ENCODE measurements at regions not wholly inside any gene's neighbourhood (a gene's known extent, or its start where the extent isn't known, plus 50 kb on each side); places are given as distances from the start of the nearest gene placed in this dataset.

- DNase-seq (ENCODE audit: low spot score): no peak
Observed at GRCh38 chr18:56121669-56122068, 516.7 kb downstream of the TXNL1 start.

GRCh38 chr18:56120782-56121181 lies 517.6 kb downstream of the TXNL1 start:
- DNase-seq (ENCODE audit: low spot score): no peak

GRCh38 chr18:56119681-56120080 lies 518.7 kb downstream of the TXNL1 start:
- no peak for DNase-seq (ENCODE audit: low spot score)

GRCh38 chr18:56118422-56118821 lies 520.0 kb downstream of the TXNL1 start:
- no peak for DNase-seq (ENCODE audit: low spot score)

GRCh38 chr18:56115071-56116015 lies 523.0 kb downstream of the TXNL1 start:
- no peak for DNase-seq (ENCODE audit: low spot score)

GRCh38 chr18:56112984-56113383 lies 525.0 kb upstream of the TCF4 start:
- DNase-seq (ENCODE audit: low spot score): no peak

GRCh38 chr18:56112013-56112749 lies 524.2 kb upstream of the TCF4 start:
- DNase-seq (ENCODE audit: low spot score): peak; percentile 87

- DNase-seq (ENCODE audit: low spot score): no peak
Observed at GRCh38 chr18:56109757-56110156, 521.8 kb upstream of the TCF4 start.

- no peak for DNase-seq (ENCODE audit: low spot score)
Observed at GRCh38 chr18:56108478-56109367, 520.7 kb upstream of the TCF4 start.

GRCh38 chr18:56107821-56108477 lies 520.0 kb upstream of the TCF4 start:
- DNase-seq (ENCODE audit: low spot score): no peak

GRCh38 chr18:56100090-56100722 lies 512.2 kb upstream of the TCF4 start:
- no peak for DNase-seq (ENCODE audit: low spot score)

GRCh38 chr18:56097621-56098020 lies 509.6 kb upstream of the TCF4 start:
- no peak for DNase-seq (ENCODE audit: low spot score)

- no peak for DNase-seq (ENCODE audit: low spot score)
Observed at GRCh38 chr18:56096861-56097260, 508.9 kb upstream of the TCF4 start.

GRCh38 chr18:56089612-56090258 lies 501.7 kb upstream of the TCF4 start:
- DNase-seq (ENCODE audit: low spot score): no peak

- DNase-seq (ENCODE audit: low spot score): no peak
Observed at GRCh38 chr18:56086786-56087185, 498.8 kb upstream of the TCF4 start.

GRCh38 chr18:56086176-56086575 lies 498.2 kb upstream of the TCF4 start:
- DNase-seq (ENCODE audit: low spot score): no peak

- no peak for DNase-seq (ENCODE audit: low spot score)
Observed at GRCh38 chr18:56085551-56085950, 497.6 kb upstream of the TCF4 start.

- no peak for DNase-seq (ENCODE audit: low spot score)
Observed at GRCh38 chr18:56083523-56084287, 495.7 kb upstream of the TCF4 start.

- no peak for DNase-seq (ENCODE audit: low spot score)
Observed at GRCh38 chr18:56083097-56083521, 495.1 kb upstream of the TCF4 start.

- no peak for DNase-seq (ENCODE audit: low spot score)
Observed at GRCh38 chr18:56076723-56077122, 488.7 kb upstream of the TCF4 start.
